HL-60 (cell line): ENCODE measurements at regions not wholly inside any gene's neighbourhood (a gene's known extent, or its start where the extent isn't known, plus 50 kb on each side); places are given as distances from the start of the nearest gene placed in this dataset.

Experiments
- DNase-seq, 2 experiments: peaks; one replicate each; pipeline ENCODE4 v3.0.0-alpha.2; 2010 to 2020; ENCODE audit warnings: low read depth in 1 of 2, low spot score in 1 of 2
- H3K27ac ChIP-seq: fragments of 250-450 bp; sonication (Bioruptor Pico); replicated peaks from 2 replicates; pipeline ENCODE4 v1.5.1; 2020; ENCODE audit warnings: mild to moderate bottlenecking, moderate library complexity
- H3K27me3 ChIP-seq: fragments of 250-450 bp; sonication (Bioruptor Pico); 2 replicates; pipeline ENCODE4 v1.5.1; 2021; ENCODE audit warnings: mild to moderate bottlenecking, moderate library complexity; ENCODE audit not compliant: insufficient read depth, poor library complexity, severe bottlenecking
- H3K4me3 ChIP-seq: replicated peaks from 2 replicates; pipeline ENCODE4 v1.5.1; 2011; ENCODE audit warnings: mild to moderate bottlenecking, control low read depth, low read length; ENCODE audit not compliant: insufficient read depth
- GABPA ChIP-seq: IDR thresholded peaks from 2 replicates; pipeline ENCODE4 v1.6.1; 2012; ENCODE audit warnings: low read depth
- POLR2AphosphoS5 ChIP-seq: IDR thresholded peaks from 2 replicates; pipeline ENCODE4 v1.6.1; 2012; ENCODE audit warnings: low read depth
- REST ChIP-seq: IDR thresholded peaks from 2 replicates; pipeline ENCODE4 v1.6.1; 2012; ENCODE audit warnings: low read depth; ENCODE audit not compliant: insufficient replicate concordance
- SPI1 ChIP-seq: IDR thresholded peaks from 2 replicates; pipeline ENCODE4 v1.6.1; 2012; ENCODE audit warnings: low read depth, mild to moderate bottlenecking, borderline replicate concordance
- TF ChIP-seq, protein P1 (sequence below): IDR thresholded peaks from one replicate; pipeline ENCODE4 v1.5.1; 2011; ENCODE audit warnings: low read length, control low read depth, inconsistent platforms; ENCODE audit not compliant: insufficient read depth

GRCh38 chr12:85531341-85531740, 251.3 kb downstream of the ALX1 start:
- H3K4me3 ChIP-seq, result no peak overlapping the region
- TF ChIP-seq GABPA, result no peak
- TF ChIP-seq POLR2AphosphoS5, result no peak
- TF ChIP-seq, protein P1, sequence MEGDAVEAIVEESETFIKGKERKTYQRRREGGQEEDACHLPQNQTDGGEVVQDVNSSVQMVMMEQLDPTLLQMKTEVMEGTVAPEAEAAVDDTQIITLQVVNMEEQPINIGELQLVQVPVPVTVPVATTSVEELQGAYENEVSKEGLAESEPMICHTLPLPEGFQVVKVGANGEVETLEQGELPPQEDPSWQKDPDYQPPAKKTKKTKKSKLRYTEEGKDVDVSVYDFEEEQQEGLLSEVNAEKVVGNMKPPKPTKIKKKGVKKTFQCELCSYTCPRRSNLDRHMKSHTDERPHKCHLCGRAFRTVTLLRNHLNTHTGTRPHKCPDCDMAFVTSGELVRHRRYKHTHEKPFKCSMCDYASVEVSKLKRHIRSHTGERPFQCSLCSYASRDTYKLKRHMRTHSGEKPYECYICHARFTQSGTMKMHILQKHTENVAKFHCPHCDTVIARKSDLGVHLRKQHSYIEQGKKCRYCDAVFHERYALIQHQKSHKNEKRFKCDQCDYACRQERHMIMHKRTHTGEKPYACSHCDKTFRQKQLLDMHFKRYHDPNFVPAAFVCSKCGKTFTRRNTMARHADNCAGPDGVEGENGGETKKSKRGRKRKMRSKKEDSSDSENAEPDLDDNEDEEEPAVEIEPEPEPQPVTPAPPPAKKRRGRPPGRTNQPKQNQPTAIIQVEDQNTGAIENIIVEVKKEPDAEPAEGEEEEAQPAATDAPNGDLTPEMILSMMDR, result no peak
- no peak for TF ChIP-seq REST
- no peak for TF ChIP-seq SPI1
- DNase-seq, result no peak
- no peaks in the 10 kb centered on the region for H3K27me3 ChIP-seq
- H3K27ac ChIP-seq, result no peak overlapping the region

- Histone ChIP-seq H3K4me3 (no peak overlapping the region), H3K27ac (no peak overlapping the region), H3K27me3 (no peaks in the 10 kb centered on the region)
- TF ChIP-seq, protein P1, result no peak
- TF ChIP-seq GABPA, result no peak
- TF ChIP-seq SPI1, result no peak
- no peak for TF ChIP-seq REST
- no peak for TF ChIP-seq POLR2AphosphoS5
- DNase-seq, result no peak
These were observed 269.6 kb downstream of the ALX1 start for GRCh38 chr12:85549640-85550039.

DNA sequence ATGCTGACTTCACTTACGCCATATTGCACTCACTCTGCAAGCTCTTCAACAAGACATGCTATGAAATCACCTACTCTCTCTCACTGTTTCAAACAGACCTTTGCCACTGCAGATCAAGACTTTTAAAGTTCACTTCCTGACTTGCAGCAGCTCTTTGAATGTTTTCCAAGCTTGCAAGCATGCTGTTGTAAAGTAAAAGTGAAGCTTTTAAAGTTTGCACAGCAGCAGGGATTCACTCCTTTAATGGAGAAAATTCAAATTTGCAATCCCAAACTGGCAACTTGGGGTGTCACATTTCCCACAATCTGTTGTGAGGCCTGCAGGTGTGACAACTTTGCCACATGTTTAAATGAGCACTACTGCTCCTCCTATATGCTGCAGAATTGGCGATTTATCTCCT, 270.9 kb downstream of the ALX1 start:
- DNase-seq, result no peak
- TF ChIP-seq, protein P1, result no peak
- no peak for TF ChIP-seq REST
- no peak for TF ChIP-seq GABPA
- TF ChIP-seq SPI1, result no peak
- TF ChIP-seq POLR2AphosphoS5, result no peak
- Histone ChIP-seq H3K4me3 (no peak overlapping the region), H3K27me3 (no peaks in the 10 kb centered on the region), H3K27ac (no peak overlapping the region)
